ENCODE measurements at regions not wholly inside any gene's neighbourhood (a gene's known extent, or its start where the extent isn't known, plus 50 kb on each side); places are given as distances from the start of the nearest gene placed in this dataset.

- intact Hi-C loops (cut with DNase I; ENCODE audit: low total_unique reads), result no loop called here
- no peak for TF ChIP-seq CTCF (IDR thresholded peaks at IDR 0.05)
- Histone ChIP-seq H3K36me3 (no peaks in the 10 kb centered on the region), H3K27me3 (no peaks in the 10 kb centered on the region), H3K4me1 (peaks cover 0 to 14% (median 7%) of the 10 kb centered on the region in 4 donors), H3K27ac (no peak overlapping the region), H3K4me3 (no peak overlapping the region), H3K9me3 (no peaks in the 10 kb centered on the region)
- no peak for DNase-seq
These were observed 129.7 kb upstream of the ADGRL2 start for GRCh38 chr1:81671038-81671437.

GRCh38 chr1:81670286-81670685 is 130.4 kb upstream of the ADGRL2 start:
- Histone ChIP-seq H3K4me3 (no peak overlapping the region), H3K36me3 (no peaks in the 10 kb centered on the region), H3K9me3 (no peaks in the 10 kb centered on the region), H3K4me1 (peaks cover 0 to 14% (median 7%) of the 10 kb centered on the region in 4 donors), H3K27ac (no peak overlapping the region), H3K27me3 (no peaks in the 10 kb centered on the region)
- intact Hi-C loops (cut with DNase I; ENCODE audit: low total_unique reads), result no loop called here
- DNase-seq, result peak; percentile 68 to 81
- TF ChIP-seq CTCF (IDR thresholded peaks at IDR 0.05), result no peak

GRCh38 chr1:81666586-81666985 is 134.1 kb upstream of the ADGRL2 start:
- no peak for TF ChIP-seq CTCF (IDR thresholded peaks at IDR 0.05)
- H3K4me3 ChIP-seq, result no peak overlapping the region
- intact Hi-C loops (cut with DNase I; ENCODE audit: low total_unique reads), result no loop called here
- H3K27ac ChIP-seq, result no peak overlapping the region
- no peak for DNase-seq
- no peaks in the 10 kb centered on the region for H3K27me3 ChIP-seq
- H3K4me1 ChIP-seq, result peaks cover 0 to 14% (median 7%) of the 10 kb centered on the region in 4 donors
- no peaks in the 10 kb centered on the region for H3K36me3 ChIP-seq
- no peaks in the 10 kb centered on the region for H3K9me3 ChIP-seq

DNA sequence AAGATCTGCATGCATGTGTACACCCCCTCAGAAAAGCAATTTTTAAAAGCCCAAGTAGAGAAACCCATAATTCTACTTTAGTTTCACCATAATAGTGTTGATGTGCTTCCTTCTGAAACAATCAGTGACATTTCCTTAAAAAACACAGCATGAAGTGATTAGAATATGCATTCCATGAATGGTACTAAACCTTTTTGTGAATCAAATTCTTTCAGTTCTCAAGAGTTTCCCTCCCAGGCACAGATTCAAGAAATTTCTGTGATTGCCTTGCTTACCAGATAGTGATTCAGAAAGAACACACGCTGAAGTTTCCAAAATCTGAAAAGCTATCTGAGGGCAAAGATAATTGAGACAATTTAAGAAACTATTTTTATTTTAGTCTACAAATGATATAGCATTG is 136.4 kb upstream of the ADGRL2 start:
- DNase-seq, result no peak
- no peak overlapping the region for H3K4me3 ChIP-seq
- H3K27ac ChIP-seq, result no peak overlapping the region
- H3K27me3 ChIP-seq, result no peaks in the 10 kb centered on the region
- no peaks in the 10 kb centered on the region for H3K4me1 ChIP-seq
- H3K9me3 ChIP-seq, result no peaks in the 10 kb centered on the region
- no peaks in the 10 kb centered on the region for H3K36me3 ChIP-seq
- TF ChIP-seq CTCF (IDR thresholded peaks at IDR 0.05), result no peak
- intact Hi-C loops (cut with DNase I; ENCODE audit: low total_unique reads), result no loop called here

GRCh38 chr1:81662913-81663526 is 137.7 kb upstream of the ADGRL2 start:
- no peaks in the 10 kb centered on the region for H3K36me3 ChIP-seq
- H3K4me1 ChIP-seq, result no peaks in the 10 kb centered on the region
- no peak overlapping the region for H3K4me3 ChIP-seq
- no peaks in the 10 kb centered on the region for H3K9me3 ChIP-seq
- DNase-seq, result no peak
- no peak for TF ChIP-seq CTCF (IDR thresholded peaks at IDR 0.05)
- no peaks in the 10 kb centered on the region for H3K27me3 ChIP-seq
- H3K27ac ChIP-seq, result no peak overlapping the region
- intact Hi-C loops (cut with DNase I; ENCODE audit: low total_unique reads), result no loop called here

DNA sequence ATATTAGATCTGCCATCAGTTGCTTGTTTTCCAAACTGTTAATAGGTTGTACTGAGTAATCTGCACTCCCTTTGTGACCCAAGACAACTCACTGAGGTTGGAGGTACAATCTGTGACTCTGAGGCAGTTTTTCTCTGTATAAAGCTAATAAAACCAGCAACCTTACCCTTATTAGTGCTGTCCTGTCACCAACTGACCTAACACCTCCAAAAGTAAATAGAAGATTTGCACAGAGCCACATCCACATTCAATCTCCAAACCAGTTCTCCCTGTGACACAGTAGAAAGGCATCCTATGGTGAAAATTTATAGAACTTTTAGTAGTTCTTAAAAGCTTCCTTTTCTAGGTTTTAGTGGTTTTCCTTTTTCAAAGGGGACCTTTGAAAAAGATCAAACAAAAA is 140.4 kb upstream of the ADGRL2 start:
- no peak for DNase-seq
- TF ChIP-seq CTCF (IDR thresholded peaks at IDR 0.05), result no peak
- H3K4me1 ChIP-seq, result no peaks in the 10 kb centered on the region
- H3K27ac ChIP-seq, result no peak overlapping the region
- H3K36me3 ChIP-seq, result no peaks in the 10 kb centered on the region
- H3K27me3 ChIP-seq, result no peaks in the 10 kb centered on the region
- no peak overlapping the region for H3K4me3 ChIP-seq
- no peaks in the 10 kb centered on the region for H3K9me3 ChIP-seq
- intact Hi-C loops (cut with DNase I; ENCODE audit: low total_unique reads), result no loop called here

Data from tibial artery (tissue), 4 donors.